Large intestine (tissue), 3 donors: ENCODE measurements at regions not wholly inside any gene's neighbourhood (a gene's known extent, or its start where the extent isn't known, plus 50 kb on each side); places are given as distances from the start of the nearest gene placed in this dataset.

Experiments used
- DNase-seq, 2 donors: peaks; one replicate each; pipeline versions ENCODE4 v3.0.0 to v3.0.0-alpha.2; 2013
- H3K27ac ChIP-seq: one replicate; pipeline ENCODE4 v1.5.1; 2013; ENCODE audit warnings: low read length
- H3K27me3 ChIP-seq: 2 replicates; pipeline ENCODE4 v1.6.1; 2013; ENCODE audit warnings: low read length; ENCODE audit not compliant: control insufficient read depth, insufficient read depth
- H3K36me3 ChIP-seq: 2 replicates; pipeline ENCODE4 v1.6.1; 2013; ENCODE audit warnings: low read length; ENCODE audit not compliant: control insufficient read depth, insufficient read depth
- H3K4me1 ChIP-seq: one replicate; pipeline ENCODE4 v1.6.1; 2013; ENCODE audit warnings: low read length; ENCODE audit not compliant: control insufficient read depth, insufficient read depth
- H3K4me3 ChIP-seq: one replicate; pipeline ENCODE4 v1.5.1; 2013; ENCODE audit warnings: low read length
- H3K9me3 ChIP-seq: one replicate; pipeline ENCODE4 v1.6.1; 2013; ENCODE audit warnings: mild to moderate bottlenecking, low read depth, low read length, moderate library complexity; ENCODE audit not compliant: control insufficient read depth
- WGBS: methylation state at CpG from one replicate; pipeline ENCODE4 v1.1.5; 2013; ENCODE audit warnings: low lambda C conversion rate; ENCODE audit not compliant: insufficient coverage; 5-methylcytosine and 5-hydroxymethylcytosine counted together

GRCh38 chr1:5564578-5565257 is 427.5 kb downstream of the NPHP4 start:
- Histone ChIP-seq H3K4me1 (no peaks in the 10 kb centered on the region), H3K4me3 (no peak overlapping the region), H3K9me3 (no peaks in the 10 kb centered on the region), H3K36me3 (no peaks in the 10 kb centered on the region), H3K27me3 (no peaks in the 10 kb centered on the region), H3K27ac (no peak overlapping the region)
- DNase-seq, result no peak
- WGBS, result no CpG with 5 or more reads among the region's 10 CpGs

DNA sequence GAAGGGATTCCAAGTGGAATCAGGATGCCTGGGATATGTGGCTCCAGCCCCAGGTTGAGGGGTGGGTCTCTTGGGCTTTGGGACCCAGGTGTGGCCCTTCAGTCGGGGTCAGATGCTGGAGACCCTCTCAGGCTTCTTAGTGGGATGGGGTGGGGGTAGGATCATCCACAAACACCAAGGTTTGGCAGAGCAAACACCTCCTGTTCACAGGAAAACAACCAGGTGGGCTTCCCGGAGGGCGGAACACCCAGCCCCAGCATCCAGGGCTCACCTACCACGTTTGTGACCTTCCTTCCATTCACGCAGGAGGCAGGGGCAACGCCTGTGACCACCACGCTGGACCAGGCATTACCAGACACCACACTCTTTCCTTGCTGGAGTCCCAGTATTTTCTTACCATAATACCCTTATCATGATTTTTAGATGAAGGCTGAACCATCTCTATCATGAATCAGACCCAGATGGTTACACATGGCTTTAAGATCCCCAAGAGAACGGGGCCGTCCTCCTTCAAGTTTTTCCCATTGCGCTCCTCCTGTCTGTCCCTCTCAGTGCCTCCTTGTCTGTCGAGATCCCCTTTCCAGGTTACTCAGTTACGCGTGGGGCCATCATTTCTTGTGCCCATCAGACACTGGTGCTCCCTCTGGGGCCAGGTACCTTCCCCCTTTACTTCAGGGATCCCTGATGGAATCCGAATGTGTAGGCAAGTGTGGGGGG is 428.2 kb downstream of the NPHP4 start:
- no peaks in the 10 kb centered on the region for H3K9me3 ChIP-seq
- no peaks in the 10 kb centered on the region for H3K36me3 ChIP-seq
- no peak overlapping the region for H3K27ac ChIP-seq
- DNase-seq, result no peak
- 71% methylated on average over 3 of the region's 14 CpGs for WGBS
- no peak overlapping the region for H3K4me3 ChIP-seq
- no peaks in the 10 kb centered on the region for H3K4me1 ChIP-seq
- no peaks in the 10 kb centered on the region for H3K27me3 ChIP-seq

DNA sequence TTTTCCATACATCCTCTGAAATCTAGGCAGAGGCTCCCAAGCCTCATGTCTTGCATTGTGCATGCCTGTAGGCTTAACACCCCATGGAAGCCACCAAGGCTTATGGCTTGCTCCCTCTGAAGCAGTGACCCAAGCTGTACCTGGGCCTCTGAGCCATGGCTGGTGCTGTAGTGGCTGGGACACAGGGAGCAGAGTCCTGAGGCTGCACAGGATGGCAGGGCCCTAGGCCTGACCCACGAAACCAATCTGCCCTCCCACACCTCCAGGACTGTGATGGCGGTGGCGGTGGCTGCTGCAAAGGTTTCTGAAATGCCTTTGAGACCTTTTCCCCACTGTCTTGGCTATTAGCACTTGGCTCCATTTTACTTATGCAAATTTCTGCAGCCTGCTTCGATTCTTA is 429.5 kb downstream of the NPHP4 start:
- Histone ChIP-seq H3K27me3 (no peaks in the 10 kb centered on the region), H3K4me1 (no peaks in the 10 kb centered on the region), H3K27ac (no peak overlapping the region), H3K4me3 (no peak overlapping the region), H3K9me3 (no peaks in the 10 kb centered on the region), H3K36me3 (no peaks in the 10 kb centered on the region)
- WGBS, result no CpG with 5 or more reads among the region's 4 CpGs
- no peak for DNase-seq

DNA sequence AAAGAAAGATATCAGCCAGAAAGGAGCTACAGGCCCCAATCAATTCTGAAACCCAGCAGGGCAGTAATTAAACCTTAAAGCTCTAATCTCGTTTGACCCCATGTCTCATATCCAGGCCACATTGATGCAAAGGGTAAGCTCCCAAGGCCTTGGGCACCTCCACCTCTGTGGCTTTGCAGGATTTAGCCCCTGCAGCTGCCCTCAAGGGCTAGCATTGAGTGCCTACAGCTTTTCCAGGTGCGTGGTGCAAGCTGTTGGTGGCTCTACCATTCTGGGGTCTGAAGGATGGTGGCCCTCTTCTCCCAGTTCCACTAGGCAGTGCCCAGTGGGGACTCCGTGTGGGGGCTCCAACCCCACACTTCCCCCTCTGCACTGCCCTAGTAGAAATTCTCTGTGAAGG is 429.9 kb downstream of the NPHP4 start:
- Histone ChIP-seq H3K27me3 (no peaks in the 10 kb centered on the region), H3K36me3 (no peaks in the 10 kb centered on the region), H3K27ac (no peak overlapping the region), H3K9me3 (no peaks in the 10 kb centered on the region), H3K4me1 (no peaks in the 10 kb centered on the region), H3K4me3 (no peak overlapping the region)
- no peak for DNase-seq
- no CpG with 5 or more reads among the region's 3 CpGs for WGBS

DNA sequence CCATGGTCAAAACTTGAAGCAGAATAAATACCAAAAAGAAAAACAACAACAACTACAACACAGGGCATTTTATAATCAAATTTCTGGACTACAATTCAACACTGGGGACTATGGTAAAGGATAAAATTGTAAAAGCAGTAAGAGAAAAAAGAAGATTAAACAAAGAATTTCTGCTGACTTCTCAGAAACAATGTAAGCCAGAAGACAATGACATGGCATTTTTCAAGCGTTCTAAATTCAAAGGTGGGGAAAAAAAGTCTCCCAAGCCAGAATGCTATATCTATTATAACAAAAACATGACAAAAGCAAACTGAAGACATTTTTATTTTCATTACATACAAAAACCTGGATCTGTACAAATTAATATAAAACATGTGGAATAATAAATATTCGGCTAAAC is 433.1 kb downstream of the NPHP4 start:
- no peaks in the 10 kb centered on the region for H3K4me1 ChIP-seq
- H3K27ac ChIP-seq, result no peak overlapping the region
- DNase-seq, result no peak
- 83% methylated on average over 2 of the region's 2 CpGs for WGBS
- no peak overlapping the region for H3K4me3 ChIP-seq
- no peaks in the 10 kb centered on the region for H3K9me3 ChIP-seq
- H3K36me3 ChIP-seq, result no peaks in the 10 kb centered on the region
- H3K27me3 ChIP-seq, result no peaks in the 10 kb centered on the region

DNA sequence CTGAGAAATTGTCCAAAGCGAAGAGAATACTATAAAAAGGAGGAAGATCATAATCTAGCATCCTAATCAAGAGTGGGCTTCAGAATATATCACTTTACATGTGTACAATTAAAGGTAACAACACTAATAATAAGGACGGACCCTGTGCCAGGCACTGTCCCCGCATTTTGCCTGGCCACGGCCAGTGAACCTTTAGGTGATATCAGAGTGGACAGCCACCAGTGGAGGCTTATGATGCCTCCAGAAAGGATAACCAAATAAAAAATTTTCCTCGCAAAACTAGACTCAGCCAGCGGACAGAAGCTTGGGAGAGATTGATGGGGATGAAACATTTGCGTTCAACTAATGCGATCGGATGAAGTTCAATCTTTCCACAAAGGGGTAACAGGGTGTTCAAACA is 436.4 kb downstream of the NPHP4 start:
- no peaks in the 10 kb centered on the region for H3K9me3 ChIP-seq
- H3K27ac ChIP-seq, result no peak overlapping the region
- no peak overlapping the region for H3K4me3 ChIP-seq
- no peaks in the 10 kb centered on the region for H3K4me1 ChIP-seq
- DNase-seq, result no peak
- H3K36me3 ChIP-seq, result no peaks in the 10 kb centered on the region
- no CpG with 5 or more reads among the region's 9 CpGs for WGBS
- H3K27me3 ChIP-seq, result no peaks in the 10 kb centered on the region

DNA sequence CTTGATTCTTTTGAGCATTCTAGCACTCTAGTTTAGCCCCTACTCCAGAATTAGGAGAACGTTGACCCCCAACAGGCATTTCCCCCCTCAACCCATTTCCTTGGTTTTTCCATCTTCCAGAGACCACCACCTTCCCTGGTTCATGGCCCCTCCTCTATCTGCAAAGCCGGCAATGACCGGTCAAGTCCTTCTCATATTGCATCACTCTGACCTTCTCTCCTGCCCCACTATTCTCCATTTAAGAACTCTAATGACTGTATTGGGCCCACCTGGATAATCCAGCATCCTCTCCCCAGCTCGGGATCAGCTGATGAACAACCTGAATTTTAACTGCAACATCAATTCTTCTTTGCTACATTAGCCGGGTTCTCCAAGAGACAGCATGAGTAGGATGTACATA is 437.4 kb downstream of the NPHP4 start:
- no peak overlapping the region for H3K27ac ChIP-seq
- no peaks in the 10 kb centered on the region for H3K4me1 ChIP-seq
- H3K36me3 ChIP-seq, result no peaks in the 10 kb centered on the region
- DNase-seq, result no peak
- H3K27me3 ChIP-seq, result no peaks in the 10 kb centered on the region
- H3K4me3 ChIP-seq, result no peak overlapping the region
- H3K9me3 ChIP-seq, result no peaks in the 10 kb centered on the region
- 90% methylated on average over 5 of the region's 5 CpGs for WGBS

GRCh38 chr1:5554111-5554510 is 438.1 kb downstream of the NPHP4 start:
- H3K4me3 ChIP-seq, result no peak overlapping the region
- no peak overlapping the region for H3K27ac ChIP-seq
- no peaks in the 10 kb centered on the region for H3K36me3 ChIP-seq
- no peaks in the 10 kb centered on the region for H3K27me3 ChIP-seq
- DNase-seq, result no peak
- H3K4me1 ChIP-seq, result no peaks in the 10 kb centered on the region
- no peaks in the 10 kb centered on the region for H3K9me3 ChIP-seq
- no CpG with 5 or more reads among the region's 6 CpGs for WGBS

DNA sequence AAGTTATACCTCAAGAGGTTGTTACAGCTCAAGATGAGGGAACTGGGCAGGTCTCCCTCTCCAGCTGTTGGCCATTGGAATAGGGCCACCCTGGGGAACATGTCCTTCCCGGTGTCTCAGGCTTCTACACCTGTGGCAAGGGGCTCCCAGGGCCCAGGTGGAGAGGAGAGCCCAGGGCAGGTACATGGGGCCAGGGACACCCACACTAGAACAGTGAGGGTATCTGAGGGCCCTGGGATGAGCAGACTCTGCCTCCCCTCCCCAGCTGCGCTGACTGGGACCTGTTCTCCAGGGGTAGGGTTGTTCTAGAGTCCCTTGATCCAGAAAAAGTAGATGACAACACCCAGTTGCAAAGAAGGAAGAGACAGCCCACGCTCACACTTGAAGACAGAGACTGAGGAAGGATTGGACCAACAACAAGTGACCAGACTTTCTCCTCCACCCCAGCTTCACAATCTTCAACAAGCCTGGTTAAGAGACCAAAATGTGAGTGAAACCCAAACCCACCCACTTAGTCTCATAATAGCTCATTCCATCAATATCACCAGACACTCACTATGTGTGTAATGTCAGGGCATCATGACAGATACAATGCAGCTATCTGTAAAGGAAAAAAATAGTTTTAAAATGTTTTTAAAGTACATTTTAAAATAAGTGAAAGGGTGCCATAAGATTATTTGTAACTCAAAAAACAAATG is 439.3 kb downstream of the NPHP4 start:
- Histone ChIP-seq H3K27ac (no peak overlapping the region), H3K27me3 (no peaks in the 10 kb centered on the region), H3K4me1 (no peaks in the 10 kb centered on the region), H3K36me3 (no peaks in the 10 kb centered on the region), H3K4me3 (no peak overlapping the region), H3K9me3 (no peaks in the 10 kb centered on the region)
- WGBS, result no CpG with 5 or more reads among the region's 3 CpGs
- DNase-seq, result no peak

DNA sequence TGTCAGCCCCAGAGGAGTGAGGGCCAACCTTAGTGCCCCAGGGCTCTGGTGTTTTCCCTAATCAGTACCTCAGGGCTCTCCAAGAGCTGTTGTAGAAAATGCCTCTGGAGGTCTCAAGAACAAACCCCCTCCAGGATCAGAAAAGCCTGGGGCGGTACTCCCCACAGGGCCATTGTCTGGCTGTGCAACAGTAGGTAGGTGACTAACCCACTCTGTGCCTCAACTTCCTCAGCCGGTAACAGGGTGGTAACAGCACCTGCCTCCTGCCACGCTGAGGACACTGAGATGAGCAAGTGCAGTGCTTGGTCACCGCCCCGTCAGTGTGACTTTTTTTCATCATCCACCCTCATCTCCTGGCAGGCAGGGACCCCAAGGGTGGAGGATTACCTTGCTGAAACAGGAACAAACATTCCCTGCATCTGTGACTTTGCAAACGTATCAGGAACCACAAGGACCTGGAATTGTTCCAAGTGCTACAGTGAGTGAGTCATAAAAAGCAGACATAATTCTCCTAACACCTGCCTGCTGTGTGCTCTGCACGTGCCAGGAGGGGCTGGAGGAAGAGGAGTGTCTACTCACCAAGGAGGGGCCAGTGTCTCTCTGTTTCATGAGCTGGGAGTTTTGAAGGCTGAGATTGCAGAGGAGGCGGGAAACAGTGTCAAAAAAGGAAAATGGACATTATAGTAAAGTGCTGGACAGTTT is 440.8 kb downstream of the NPHP4 start:
- Histone ChIP-seq H3K27me3 (no peaks in the 10 kb centered on the region), H3K9me3 (no peaks in the 10 kb centered on the region), H3K4me1 (no peaks in the 10 kb centered on the region), H3K27ac (no peak overlapping the region), H3K4me3 (no peak overlapping the region), H3K36me3 (no peaks in the 10 kb centered on the region)
- no CpG with 5 or more reads among the region's 8 CpGs for WGBS
- peak; percentile 20 to 60 for DNase-seq
